T-cell (primary cell): ENCODE measurements at regions not wholly inside any gene's neighbourhood (a gene's known extent, or its start where the extent isn't known, plus 50 kb on each side); places are given as distances from the start of the nearest gene placed in this dataset.
A peak's percentile ranks its signal among the peaks of the same experiment; 100 is the strongest.
"Not testable (repeated sequence)": the region's sequence is repeated elsewhere in the genome, so short reads cannot be mapped to it uniquely, and the experiment has no call there.

Source experiments
- ATAC-seq, 4 experiments: fragments of 200-7000 bp in 3 of 4; fragments of 150-1000 bp in 1 of 4; cut with Tn5 transposase; replicated peaks in 1 of 4; 1 replicate in 3 of 4; 2 replicates in 1 of 4; pipeline ENCODE4 v1.10.0; 2021; ENCODE audit warnings: moderate library complexity in 3 of 4, mild to moderate bottlenecking in 2 of 4, moderate number of reproducible peaks in 1 of 4
- CTCF ChIA-PET, 2 donors: fragments of 300-600 bp; sonication (Branson Sonifier 250); formaldehyde crosslinking; loops; one replicate each; lab custom pipeline; 2022; ENCODE audit warnings: antibody characterized with exemption in 2 of 2; lab: Charles Lee
- POLR2A ChIA-PET, 2 donors: fragments of 300-600 bp; sonication (Branson Sonifier 250); formaldehyde crosslinking; loops; one replicate each; lab custom pipeline; 2022; ENCODE audit warnings: antibody characterized with exemption in 2 of 2; lab: Charles Lee
- DNase-seq, 35 experiments: peaks; one replicate each; pipeline versions ENCODE4 v3.0.0 to v3.0.0-alpha.2; 2013 to 2023
- H3K27ac ChIP-seq: one replicate; pipeline ENCODE4 v1.5.1; 2013; ENCODE audit warnings: low read length
- H3K27me3 ChIP-seq, 2 experiments: replicated peaks in 1 of 2; 1 replicate in 1 of 2; 2 replicates in 1 of 2; pipeline versions ENCODE4 v1.6.1 to v1.7.0; 2013; ENCODE audit warnings: low read length in 1 of 2, mixed read lengths in 1 of 2; ENCODE audit not compliant: control insufficient read depth in 2 of 2, insufficient read depth in 2 of 2; ENCODE audit errors: extremely low read depth in 1 of 2
- H3K36me3 ChIP-seq, 2 donors: 1 replicate in 1 of 2; 2 replicates in 1 of 2; pipeline versions ENCODE4 v1.6.1 to v1.7.0; 2013; ENCODE audit warnings: low read length in 1 of 2; ENCODE audit not compliant: control insufficient read depth in 2 of 2, insufficient read depth in 1 of 2; ENCODE audit errors: extremely low read depth in 1 of 2
- H3K4me1 ChIP-seq, 2 experiments: 1 replicate in 1 of 2; 2 replicates in 1 of 2; pipeline versions ENCODE4 v1.6.1 to v1.7.0; 2013; ENCODE audit warnings: low read length in 2 of 2, mixed read lengths in 1 of 2; ENCODE audit not compliant: insufficient read depth in 2 of 2, control insufficient read depth in 1 of 2; ENCODE audit errors: extremely low read depth in 1 of 2
- H3K4me3 ChIP-seq, 2 donors: 1 replicate in 1 of 2; 2 replicates in 1 of 2; pipeline versions ENCODE4 v1.5.1 to v1.7.0; 2013; ENCODE audit warnings: mild to moderate bottlenecking in 2 of 2, low read length in 1 of 2, moderate library complexity in 1 of 2; ENCODE audit not compliant: control insufficient read depth in 1 of 2; ENCODE audit errors: extremely low read depth in 1 of 2
- H3K9me3 ChIP-seq: 2 replicates; pipeline ENCODE4 v1.7.0; 2013
- H3K27ac Mint-ChIP-seq, 2 donors: one replicate each; pipeline ENCODE4 v1.8.0; 2020 to 2021; ENCODE audit warnings: mild to moderate bottlenecking in 2 of 2, mixed read lengths in 2 of 2
- H3K27me3 Mint-ChIP-seq, 2 donors: one replicate each; pipeline ENCODE4 v1.8.0; 2021 to 2022; ENCODE audit warnings: mixed read lengths in 2 of 2
- H3K36me3 Mint-ChIP-seq: one replicate; pipeline ENCODE4 v1.8.0; 2021; ENCODE audit warnings: mixed read lengths
- H3K4me1 Mint-ChIP-seq, 3 donors: one replicate each; pipeline ENCODE4 v1.8.0; 2020 to 2022; ENCODE audit warnings: mixed read lengths in 3 of 3, mild to moderate bottlenecking in 1 of 3
- H3K4me3 Mint-ChIP-seq, 3 donors: one replicate each; pipeline ENCODE4 v1.8.0; 2020 to 2022; ENCODE audit warnings: mild to moderate bottlenecking in 3 of 3, mixed read lengths in 3 of 3, moderate library complexity in 3 of 3
- H3K9me3 Mint-ChIP-seq, 3 donors: one replicate each; pipeline ENCODE4 v1.8.0; 2020 to 2022; ENCODE audit warnings: mixed read lengths in 3 of 3
- WGBS: methylation state at CpG from one replicate; pipeline ENCODE4 v1.1.5; 2013; ENCODE audit warnings: missing lambda C conversion rate; ENCODE audit not compliant: insufficient coverage; 5-methylcytosine and 5-hydroxymethylcytosine counted together

DNA sequence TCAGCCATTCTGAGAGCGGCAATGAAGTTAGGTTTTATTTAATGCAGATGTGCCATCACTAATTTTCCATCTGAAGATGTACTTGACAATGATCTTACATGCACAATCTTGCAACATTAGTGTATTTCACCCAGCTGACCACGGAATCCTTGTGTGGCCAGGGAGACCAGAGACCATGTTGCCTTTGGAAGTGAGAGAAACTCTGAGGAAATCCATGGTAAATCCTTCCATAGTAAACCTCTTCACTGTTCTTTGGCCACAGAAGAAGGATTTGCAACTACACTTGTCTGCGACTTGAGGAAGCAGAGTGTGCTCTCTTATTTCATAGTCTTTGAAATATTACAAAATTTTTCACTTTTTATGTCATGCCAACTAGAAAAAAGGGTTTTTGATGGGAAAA lies 128.4 kb upstream of the IGSF10 start:
- no peak overlapping the region for H3K27ac Mint-ChIP-seq
- Histone ChIP-seq H3K27ac (no peak overlapping the region), H3K4me3 (no peak overlapping the region), H3K4me1 (no peaks in the 10 kb centered on the region), H3K36me3 (no peaks in the 10 kb centered on the region), H3K27me3 (no peaks in the 10 kb centered on the region), H3K9me3 (no peaks in the 10 kb centered on the region)
- ATAC-seq (no peak), DNase-seq (no peak)
- peaks cover 0 to 3% (median 0%) of the 10 kb centered on the region in 3 donors for H3K9me3 Mint-ChIP-seq
- H3K27me3 Mint-ChIP-seq = peaks cover 0 to 5% of the 10 kb centered on the region in 2 donors
- WGBS = no CpG with 5 or more reads among the region's 3 CpGs
- no peaks in the 10 kb centered on the region for H3K36me3 Mint-ChIP-seq
- POLR2A ChIA-PET = no interaction called here
- H3K4me1 Mint-ChIP-seq = no peaks in the 10 kb centered on the region
- no peak overlapping the region for H3K4me3 Mint-ChIP-seq
- CTCF ChIA-PET = no interaction called here

DNA sequence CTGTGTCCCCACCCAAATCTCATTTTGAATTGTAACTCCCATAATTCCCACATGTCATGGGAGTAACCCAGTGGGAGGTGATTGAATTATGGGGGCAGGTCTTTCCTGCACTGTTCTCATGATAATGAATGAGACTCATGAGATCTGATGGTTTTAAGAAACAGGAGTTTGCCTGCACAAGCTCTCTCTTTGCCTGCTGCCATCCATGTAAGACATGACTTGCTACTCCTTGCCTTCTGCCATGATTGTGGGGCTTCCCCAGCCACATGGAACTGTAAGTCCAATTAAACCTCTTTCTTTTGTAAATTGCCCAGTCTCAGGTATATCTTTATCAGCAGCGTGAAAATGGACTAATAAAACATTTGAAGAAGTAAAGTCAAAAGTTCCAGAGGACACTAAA lies 126.8 kb upstream of the IGSF10 start:
- H3K36me3 Mint-ChIP-seq, H3K36me3 ChIP-seq, DNase-seq, H3K9me3 ChIP-seq, H3K27ac Mint-ChIP-seq, POLR2A ChIA-PET, H3K27ac ChIP-seq, H3K4me3 ChIP-seq, H3K9me3 Mint-ChIP-seq, ATAC-seq, H3K4me1 Mint-ChIP-seq, H3K4me1 ChIP-seq, H3K4me3 Mint-ChIP-seq, H3K27me3 Mint-ChIP-seq, H3K27me3 ChIP-seq, CTCF ChIA-PET: not testable (repeated sequence)
- WGBS = no CpG with 5 or more reads among the region's 1 CpG

DNA sequence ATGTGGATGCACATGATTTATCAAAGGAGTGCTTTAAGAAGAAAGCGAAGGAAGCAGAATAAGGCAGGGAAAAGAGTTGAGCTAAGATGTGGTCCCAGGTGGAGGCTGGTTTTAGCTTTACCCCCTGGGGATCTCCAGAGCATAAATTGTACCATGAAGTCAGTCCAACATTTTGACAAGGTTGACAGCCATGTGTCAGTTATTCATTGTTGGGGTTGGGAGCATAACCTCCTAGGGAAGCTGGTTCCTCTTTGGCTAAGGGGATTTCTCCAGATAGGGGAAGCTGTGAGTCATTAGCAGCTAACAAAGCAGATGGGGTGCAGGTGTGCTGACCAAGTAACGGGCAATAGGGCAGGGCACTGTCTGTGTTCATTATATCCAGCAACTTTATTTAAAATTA lies 123.7 kb upstream of the IGSF10 start:
- Histone ChIP-seq H3K4me3 (no peak overlapping the region), H3K9me3 (no peaks in the 10 kb centered on the region), H3K36me3 (no peaks in the 10 kb centered on the region), H3K4me1 (no peaks in the 10 kb centered on the region), H3K27ac (no peak overlapping the region), H3K27me3 (no peaks in the 10 kb centered on the region)
- Mint-ChIP-seq H3K4me3 (no peak overlapping the region), H3K36me3 (no peaks in the 10 kb centered on the region), H3K27me3 (peaks cover 0 to 5% of the 10 kb centered on the region in 2 donors), H3K9me3 (peaks cover 0 to 4% (median 3%) of the 10 kb centered on the region in 3 donors), H3K4me1 (no peaks in the 10 kb centered on the region), H3K27ac (no peak overlapping the region)
- ChIA-PET CTCF (no interaction called here), POLR2A (no interaction called here)
- WGBS = 75% methylated on average over 1 of the region's 2 CpGs
- ATAC-seq = no peak
- peak in 1 of 35 experiments; percentile 0 for DNase-seq

DNA sequence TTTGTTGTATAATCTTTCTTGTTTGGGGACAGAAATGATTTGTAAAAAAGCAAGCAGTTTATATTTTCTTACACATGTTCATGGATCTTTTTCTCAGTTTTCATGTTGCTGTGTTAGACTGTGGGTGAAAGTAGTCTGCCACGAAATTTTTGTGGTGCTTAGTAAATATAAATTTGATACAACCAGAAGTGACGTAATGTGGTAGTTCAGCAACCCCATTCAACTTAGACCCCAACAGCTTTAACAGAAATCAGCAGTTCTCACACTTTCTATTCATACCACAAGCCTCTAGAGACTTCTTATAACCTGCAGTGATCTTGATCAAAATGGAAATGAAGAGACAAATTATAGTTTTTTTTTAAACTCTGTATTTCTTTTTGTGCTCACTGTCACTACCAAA lies 120.2 kb upstream of the IGSF10 start:
- Mint-ChIP-seq H3K4me1 (no peaks in the 10 kb centered on the region), H3K4me3 (no peak overlapping the region), H3K36me3 (no peaks in the 10 kb centered on the region), H3K27me3 (peaks cover 0 to 11% of the 10 kb centered on the region in 2 donors), H3K9me3 (peaks cover 0 to 9% (median 6%) of the 10 kb centered on the region in 3 donors), H3K27ac (no peak overlapping the region)
- ATAC-seq (no peak), DNase-seq (no peak)
- Histone ChIP-seq H3K4me3 (no peak overlapping the region), H3K4me1 (no peaks in the 10 kb centered on the region), H3K27me3 (peaks cover 0 to 2% of the 10 kb centered on the region in 2 experiments), H3K9me3 (no peaks in the 10 kb centered on the region), H3K36me3 (no peaks in the 10 kb centered on the region), H3K27ac (no peak overlapping the region)
- ChIA-PET POLR2A (no interaction called here), CTCF (no interaction called here)
- WGBS = no CpG with 5 or more reads among the region's 2 CpGs

DNA sequence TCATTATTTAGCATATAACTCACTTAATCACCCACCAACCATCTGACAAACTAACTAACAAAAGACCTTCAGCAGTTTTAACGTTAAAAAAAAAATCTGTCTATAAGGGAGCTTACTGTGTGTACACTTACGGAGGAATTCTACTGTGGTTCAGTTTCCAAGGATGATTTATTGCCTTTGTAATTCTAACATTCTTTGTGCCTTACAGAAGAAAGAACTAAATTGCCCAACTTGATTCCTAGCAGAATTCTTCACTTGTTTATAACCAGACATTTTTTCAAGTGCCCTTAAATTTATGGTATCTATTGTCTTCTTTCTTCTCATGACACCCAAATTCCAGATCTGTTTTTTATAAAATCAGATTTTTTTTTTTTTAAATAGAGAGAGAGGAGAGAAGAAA lies 119.7 kb upstream of the IGSF10 start:
- H3K36me3 ChIP-seq = no peaks in the 10 kb centered on the region
- ChIA-PET CTCF (no interaction called here), POLR2A (no interaction called here)
- no peak overlapping the region for H3K4me3 Mint-ChIP-seq
- no peaks in the 10 kb centered on the region for H3K4me1 Mint-ChIP-seq
- H3K4me1 ChIP-seq = no peaks in the 10 kb centered on the region
- peaks cover 0 to 9% (median 6%) of the 10 kb centered on the region in 3 donors for H3K9me3 Mint-ChIP-seq
- H3K27ac Mint-ChIP-seq = no peak overlapping the region
- whole genome bisulfite sequencing = no CpG with 5 or more reads among the region's 2 CpGs
- no peak overlapping the region for H3K4me3 ChIP-seq
- peaks cover 0 to 9% of the 10 kb centered on the region in 2 donors for H3K27me3 Mint-ChIP-seq
- DNase-seq = no peak
- H3K27me3 ChIP-seq = peaks cover 0 to 2% of the 10 kb centered on the region in 2 experiments
- no peak overlapping the region for H3K27ac ChIP-seq
- no peaks in the 10 kb centered on the region for H3K36me3 Mint-ChIP-seq
- no peaks in the 10 kb centered on the region for H3K9me3 ChIP-seq
- no peak for ATAC-seq

DNA sequence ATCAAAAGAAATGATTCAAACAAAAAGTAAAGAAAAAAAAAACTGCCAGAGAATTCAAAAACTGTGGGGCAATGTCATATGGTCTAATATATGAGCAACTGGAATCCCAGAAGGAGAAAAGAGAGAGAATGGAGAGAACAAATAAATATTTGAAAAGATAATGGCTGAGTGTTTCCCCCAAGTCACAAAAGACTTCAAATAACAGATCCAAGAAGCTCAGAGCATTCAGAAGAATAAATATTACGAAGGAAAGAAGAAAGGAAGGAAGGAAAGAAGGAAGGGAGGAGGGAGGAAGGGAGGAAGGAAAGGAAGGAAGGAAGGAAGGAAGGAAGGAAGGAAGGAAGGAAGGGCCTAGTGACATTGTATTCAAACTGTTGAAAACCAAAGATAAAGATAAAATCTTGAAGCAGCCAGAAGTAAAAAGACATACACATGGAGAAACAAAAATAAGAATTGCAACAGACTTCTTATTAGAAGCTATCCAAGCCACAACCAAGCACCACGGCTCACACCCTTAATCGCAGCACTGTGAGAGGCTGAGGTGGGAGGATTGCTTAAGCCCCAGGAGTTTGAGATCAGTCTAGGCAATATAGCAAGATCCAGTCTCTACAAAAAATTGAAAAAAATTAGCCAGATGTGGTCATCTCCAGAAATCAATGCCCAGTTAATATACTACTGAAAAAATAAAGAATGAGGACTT lies 118.9 kb upstream of the IGSF10 start:
- H3K4me3 ChIP-seq = no peak overlapping the region
- H3K9me3 Mint-ChIP-seq = peaks cover 0 to 9% (median 6%) of the 10 kb centered on the region in 3 donors
- no peak overlapping the region for H3K4me3 Mint-ChIP-seq
- H3K27me3 ChIP-seq = peaks cover 0 to 2% of the 10 kb centered on the region in 2 experiments
- no peaks in the 10 kb centered on the region for H3K36me3 ChIP-seq
- ATAC-seq (no peak), DNase-seq (no peak)
- H3K27me3 Mint-ChIP-seq = peaks cover 0 to 12% of the 10 kb centered on the region in 2 donors
- H3K27ac Mint-ChIP-seq = no peak overlapping the region
- no peak overlapping the region for H3K27ac ChIP-seq
- H3K4me1 ChIP-seq = no peaks in the 10 kb centered on the region
- POLR2A ChIA-PET = no interaction called here
- no peaks in the 10 kb centered on the region for H3K9me3 ChIP-seq
- CTCF ChIA-PET = interaction anchor here in 1 of 2 donors (0.6 kb wide), 1 partner anchor 74 kb away, joined by 4 read pairs; no protein-coding TSS in a partner anchor
- no peaks in the 10 kb centered on the region for H3K36me3 Mint-ChIP-seq
- no peaks in the 10 kb centered on the region for H3K4me1 Mint-ChIP-seq
- WGBS = no CpG with 5 or more reads among the region's 3 CpGs
